Cardiac muscle cell (in vitro differentiated cells and primary cell): ENCODE measurements at regions not wholly inside any gene's neighbourhood (a gene's known extent, or its start where the extent isn't known, plus 50 kb on each side); places are given as distances from the start of the nearest gene placed in this dataset.
A peak's percentile ranks its signal among the peaks of the same experiment; 100 is the strongest.

Experiments
- DNase-seq, 2 donors: peaks; one replicate each; pipeline versions ENCODE4 v3.0.0 to v3.0.0-alpha.2; 2010 to 2017; ENCODE audit warnings: low read depth in 1 of 2, low spot score in 1 of 2
- H3K27ac ChIP-seq: fragments of 200-600 bp; sonication (generic); 2 replicates; pipeline ENCODE4 v1.5.1; 2016
- H3K27me3 ChIP-seq: fragments of 200-600 bp; sonication (generic); 2 replicates; pipeline ENCODE4 v1.6.0; 2016; ENCODE audit warnings: control low read depth
- H3K36me3 ChIP-seq: fragments of 200-600 bp; sonication (generic); 2 replicates; pipeline ENCODE4 v1.5.1; 2016; ENCODE audit warnings: control low read depth
- H3K4me1 ChIP-seq: fragments of 200-600 bp; sonication (generic); 2 replicates; pipeline ENCODE4 v1.8.1; 2017; ENCODE audit warnings: low read depth, mild to moderate bottlenecking, mixed run types
- H3K4me3 ChIP-seq: fragments of 200-600 bp; sonication (generic); 2 replicates; pipeline ENCODE4 v1.5.1; 2016; ENCODE audit warnings: mild to moderate bottlenecking
- H3K9me3 ChIP-seq: fragments of 200-600 bp; sonication (generic); 2 replicates; pipeline ENCODE4 v1.5.1; 2017; ENCODE audit warnings: low read depth, mild to moderate bottlenecking, control low read depth
- TF ChIP-seq, protein P1 (sequence below): IDR thresholded peaks from 2 replicates; pipeline ENCODE4 v1.5.1; 2012; ENCODE audit warnings: low read depth, mild to moderate bottlenecking, low read length

DNA sequence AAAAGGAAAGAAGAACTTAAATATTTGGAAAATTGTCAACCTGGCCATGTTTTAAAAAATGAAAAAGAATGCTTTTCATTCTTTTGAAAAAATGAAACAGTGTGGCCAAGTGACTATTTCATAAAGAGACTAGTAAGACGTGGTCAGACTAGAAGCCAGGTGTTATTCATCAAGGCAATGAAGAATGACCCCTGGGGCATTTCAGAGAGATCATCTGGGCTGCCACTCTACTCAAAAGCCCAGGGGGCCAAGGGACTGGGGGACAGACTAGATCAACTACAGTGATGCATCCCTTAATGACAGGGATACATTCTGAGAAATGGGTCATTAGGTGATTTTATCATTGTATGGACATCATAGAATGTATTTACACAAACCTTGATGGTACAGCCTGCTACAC is 199.4 kb downstream of the STK31 start:
- no peak for DNase-seq
- Histone ChIP-seq H3K27ac (no peak overlapping the region), H3K4me3 (no peak overlapping the region), H3K36me3 (no peaks in the 10 kb centered on the region), H3K9me3 (no peaks in the 10 kb centered on the region), H3K4me1 (no peaks in the 10 kb centered on the region), H3K27me3 (no peaks in the 10 kb centered on the region)
- TF ChIP-seq, protein P1, sequence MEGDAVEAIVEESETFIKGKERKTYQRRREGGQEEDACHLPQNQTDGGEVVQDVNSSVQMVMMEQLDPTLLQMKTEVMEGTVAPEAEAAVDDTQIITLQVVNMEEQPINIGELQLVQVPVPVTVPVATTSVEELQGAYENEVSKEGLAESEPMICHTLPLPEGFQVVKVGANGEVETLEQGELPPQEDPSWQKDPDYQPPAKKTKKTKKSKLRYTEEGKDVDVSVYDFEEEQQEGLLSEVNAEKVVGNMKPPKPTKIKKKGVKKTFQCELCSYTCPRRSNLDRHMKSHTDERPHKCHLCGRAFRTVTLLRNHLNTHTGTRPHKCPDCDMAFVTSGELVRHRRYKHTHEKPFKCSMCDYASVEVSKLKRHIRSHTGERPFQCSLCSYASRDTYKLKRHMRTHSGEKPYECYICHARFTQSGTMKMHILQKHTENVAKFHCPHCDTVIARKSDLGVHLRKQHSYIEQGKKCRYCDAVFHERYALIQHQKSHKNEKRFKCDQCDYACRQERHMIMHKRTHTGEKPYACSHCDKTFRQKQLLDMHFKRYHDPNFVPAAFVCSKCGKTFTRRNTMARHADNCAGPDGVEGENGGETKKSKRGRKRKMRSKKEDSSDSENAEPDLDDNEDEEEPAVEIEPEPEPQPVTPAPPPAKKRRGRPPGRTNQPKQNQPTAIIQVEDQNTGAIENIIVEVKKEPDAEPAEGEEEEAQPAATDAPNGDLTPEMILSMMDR: no peak

DNA sequence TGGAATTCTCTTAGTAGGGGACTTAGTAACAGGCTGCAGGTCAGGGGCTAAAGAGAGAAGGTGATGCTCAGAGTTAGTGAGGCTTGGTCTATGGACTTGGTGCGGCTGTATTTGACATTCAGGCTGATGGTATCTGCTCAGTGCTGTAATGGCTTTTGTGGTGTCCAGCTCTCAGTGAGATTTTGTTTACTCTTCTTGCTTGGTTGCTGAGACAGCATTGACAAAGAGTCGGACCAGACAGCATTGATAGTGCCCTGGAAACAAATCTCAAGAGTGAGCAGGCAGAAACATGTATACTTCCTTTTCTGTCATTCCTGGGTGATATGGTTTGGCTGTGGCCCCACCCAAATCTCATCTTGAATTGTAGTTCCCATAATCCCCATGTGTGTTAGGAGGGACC is 202.0 kb downstream of the STK31 start:
- Histone ChIP-seq H3K27ac (no peak overlapping the region), H3K9me3 (no peaks in the 10 kb centered on the region), H3K36me3 (no peaks in the 10 kb centered on the region), H3K4me3 (no peak overlapping the region), H3K27me3 (no peaks in the 10 kb centered on the region), H3K4me1 (no peaks in the 10 kb centered on the region)
- TF ChIP-seq, protein P1: no peak
- no peak for DNase-seq

DNA sequence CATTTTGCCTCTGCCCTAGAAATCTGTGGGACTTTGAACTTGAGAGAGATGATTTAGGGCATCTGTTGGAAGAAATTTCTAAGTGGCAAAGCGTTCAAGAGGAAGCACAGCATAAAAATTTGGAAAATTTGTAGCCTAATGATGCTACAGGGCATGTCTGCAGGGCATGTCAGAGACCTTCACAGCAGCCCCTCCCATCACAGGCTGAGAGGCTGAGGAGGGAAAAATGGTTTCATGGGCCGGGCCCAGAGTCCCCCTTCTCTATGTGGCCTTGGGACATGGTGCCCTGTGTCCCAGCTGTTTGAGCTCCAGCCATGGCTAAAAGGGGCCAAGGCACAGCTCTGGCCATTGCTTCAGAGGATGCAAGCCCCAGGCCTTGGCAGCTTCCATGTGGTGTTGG is 203.0 kb downstream of the STK31 start:
- no peaks in the 10 kb centered on the region for H3K4me1 ChIP-seq
- TF ChIP-seq, protein P1: no peak
- H3K4me3 ChIP-seq: no peak overlapping the region
- no peaks in the 10 kb centered on the region for H3K27me3 ChIP-seq
- DNase-seq: no peak
- no peaks in the 10 kb centered on the region for H3K36me3 ChIP-seq
- no peaks in the 10 kb centered on the region for H3K9me3 ChIP-seq
- no peak overlapping the region for H3K27ac ChIP-seq

DNA sequence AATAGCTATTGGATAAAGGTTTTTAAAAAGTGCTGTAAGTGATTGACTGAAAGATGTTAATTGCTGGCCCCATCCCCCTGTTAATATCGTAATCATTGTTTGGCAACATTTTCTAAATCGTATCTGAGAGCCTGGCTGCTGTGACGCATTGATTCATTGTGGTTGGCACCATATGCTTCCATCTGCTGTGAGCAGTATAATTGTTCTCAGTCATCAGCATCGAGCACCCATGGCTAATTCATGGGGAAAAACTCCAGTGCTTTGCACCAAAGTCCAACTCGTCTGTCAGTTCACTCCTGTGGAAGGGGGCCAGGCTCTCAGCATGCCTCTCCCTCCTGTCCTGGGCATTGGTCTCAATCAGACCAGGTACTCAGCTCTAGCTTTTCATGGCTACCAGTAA is 205.2 kb downstream of the STK31 start:
- Histone ChIP-seq H3K4me3 (no peak overlapping the region), H3K9me3 (no peaks in the 10 kb centered on the region), H3K27ac (no peak overlapping the region), H3K36me3 (no peaks in the 10 kb centered on the region), H3K4me1 (no peaks in the 10 kb centered on the region), H3K27me3 (peaks cover 3% of the 10 kb centered on the region)
- no peak for DNase-seq
- TF ChIP-seq, protein P1: no peak

DNA sequence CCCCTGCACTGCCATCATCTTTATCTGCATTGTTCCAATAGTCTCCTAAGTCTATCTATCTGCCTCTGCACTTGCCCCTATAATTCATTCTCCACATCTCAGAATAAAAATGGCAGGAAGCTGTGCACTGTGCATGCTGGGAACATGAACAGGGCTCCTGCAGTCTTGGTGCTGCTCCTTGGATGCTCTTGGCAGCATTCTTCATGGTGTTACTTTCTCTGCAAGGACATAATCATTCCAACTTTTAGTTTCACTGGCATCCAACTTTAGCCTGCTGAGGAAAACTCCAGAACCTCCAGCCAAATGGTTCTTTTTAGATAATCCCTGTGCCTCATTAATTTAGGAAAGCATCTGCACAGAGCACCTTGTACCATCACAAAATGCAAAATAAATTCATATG is 208.3 kb downstream of the STK31 start:
- Histone ChIP-seq H3K27ac (no peak overlapping the region), H3K9me3 (no peaks in the 10 kb centered on the region), H3K36me3 (no peaks in the 10 kb centered on the region), H3K4me3 (no peak overlapping the region), H3K27me3 (peaks cover 6% of the 10 kb centered on the region), H3K4me1 (no peaks in the 10 kb centered on the region)
- TF ChIP-seq, protein P1: no peak
- DNase-seq: no peak

DNA sequence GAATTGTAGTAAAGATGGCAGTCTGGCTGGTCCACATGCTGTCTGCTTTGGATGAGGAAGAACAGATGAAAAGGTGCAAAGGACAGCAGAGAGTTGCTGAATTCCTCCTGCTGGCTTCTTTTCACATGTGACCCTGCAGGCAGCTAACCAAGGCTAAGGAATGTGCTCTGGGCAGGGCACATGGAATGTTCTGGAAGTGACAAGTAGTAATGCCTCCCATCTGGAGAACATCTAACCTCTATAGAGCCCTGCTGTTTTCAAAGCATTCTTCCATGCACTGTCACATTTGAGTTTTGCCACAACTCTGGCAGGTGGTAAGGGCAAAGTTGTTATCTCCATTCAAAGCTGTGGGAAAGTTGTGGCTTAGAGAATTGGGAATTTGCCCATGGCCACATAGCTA is 208.8 kb downstream of the STK31 start:
- Histone ChIP-seq H3K36me3 (no peaks in the 10 kb centered on the region), H3K4me3 (no peak overlapping the region), H3K9me3 (no peaks in the 10 kb centered on the region), H3K27me3 (peaks cover 7% of the 10 kb centered on the region), H3K4me1 (no peaks in the 10 kb centered on the region), H3K27ac (no peak overlapping the region)
- TF ChIP-seq, protein P1: no peak
- peak in 1 of 2 donors; percentile 47 for DNase-seq
